Keratinocyte (primary cell): ENCODE measurements at regions not wholly inside any gene's neighbourhood (a gene's known extent, or its start where the extent isn't known, plus 50 kb on each side); places are given as distances from the start of the nearest gene placed in this dataset.

Experiments used
- CTCF ChIP-seq, 3 experiments: IDR thresholded peaks in 1 of 3; conservative IDR thresholded peaks in 1 of 3; optimal IDR thresholded peaks in 1 of 3; 2 replicates in 2 of 3; 3 replicates in 1 of 3; pipeline versions ENCODE3 to v1.5.1; 2011; ENCODE audit warnings: low read length in 3 of 3, mild to moderate bottlenecking in 3 of 3, moderate library complexity in 2 of 3, control low read depth in 1 of 3, inconsistent platforms in 1 of 3; ENCODE audit not compliant: insufficient read depth in 2 of 3; ENCODE audit errors: extremely low read depth in 1 of 3
- EZH2 ChIP-seq: IDR thresholded peaks from one replicate; pipeline ENCODE4 v1.6.1; 2012; ENCODE audit warnings: inconsistent platforms, mild to moderate bottlenecking, low read length, moderate library complexity

GRCh38 chr3:188949996-188950395, 221.8 kb upstream of the TPRG1 start:
- TF ChIP-seq CTCF (optimal IDR thresholded peaks at IDR 0.05 in 1 of 3, IDR thresholded peaks at IDR 0.05 in 1 of 3, conservative IDR thresholded peaks at IDR 0.05 in 1 of 3; ENCODE audit: extremely low read depth in 1 of 3, insufficient read depth in 2 of 3, low read length in 3 of 3), result no peak
- TF ChIP-seq EZH2, result no peak
